ENCODE measurements at regions not wholly inside any gene's neighbourhood (a gene's known extent, or its start where the extent isn't known, plus 50 kb on each side); places are given as distances from the start of the nearest gene placed in this dataset.
"Not testable (repeated sequence)": the region's sequence is repeated elsewhere in the genome, so short reads cannot be mapped to it uniquely, and the experiment has no call there.

GRCh38 chr13:62502588-62502987 is 1086.9 kb upstream of the PCDH20 start:
- DNase-seq = no peak

DNA sequence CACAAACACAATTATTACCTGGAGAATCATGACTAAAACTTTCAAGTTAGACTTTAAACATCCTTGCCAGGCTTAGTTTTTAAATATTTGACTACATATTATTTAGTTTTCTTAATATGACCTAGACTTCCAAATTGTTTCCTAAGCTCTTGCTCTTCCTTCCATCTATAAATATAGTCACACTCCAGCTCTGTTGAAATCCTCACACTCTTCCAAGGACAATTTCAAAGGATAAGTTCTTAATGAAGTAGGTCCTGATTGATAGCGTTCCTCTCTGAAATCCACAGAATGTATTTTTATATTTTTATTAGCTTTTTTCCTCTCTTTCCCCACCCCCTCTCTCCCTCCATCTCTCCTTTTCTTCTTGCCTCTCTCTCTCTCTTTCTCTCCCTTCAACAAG is 1074.1 kb upstream of the PCDH20 start:
- no peak for DNase-seq

DNA sequence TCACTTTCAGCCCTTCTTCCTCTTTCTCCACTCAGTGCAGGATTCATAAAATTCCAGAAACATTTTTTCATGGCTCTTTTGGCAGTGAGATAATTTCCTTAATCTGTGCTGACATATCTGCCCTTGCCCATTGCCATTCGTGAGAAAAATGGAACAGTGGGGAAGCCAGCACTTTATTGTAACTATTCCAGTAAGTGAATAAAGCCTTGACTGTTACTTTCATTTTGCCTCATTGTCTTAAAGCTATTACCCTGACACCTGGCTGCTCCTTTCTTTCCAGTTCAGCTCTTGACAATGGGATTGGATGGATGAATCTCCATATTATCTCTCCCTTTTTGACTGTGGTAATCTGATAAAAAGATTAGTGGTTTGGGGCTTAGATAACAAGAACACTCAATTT is 1068.1 kb upstream of the PCDH20 start:
- DNase-seq = no peak

- no peak for DNase-seq
Observed at GRCh38 chr13:62482351-62482750, 1066.7 kb upstream of the PCDH20 start.

- DNase-seq = no peak
Observed at GRCh38 chr13:62473944-62474237, 1058.2 kb upstream of the PCDH20 start.

DNA sequence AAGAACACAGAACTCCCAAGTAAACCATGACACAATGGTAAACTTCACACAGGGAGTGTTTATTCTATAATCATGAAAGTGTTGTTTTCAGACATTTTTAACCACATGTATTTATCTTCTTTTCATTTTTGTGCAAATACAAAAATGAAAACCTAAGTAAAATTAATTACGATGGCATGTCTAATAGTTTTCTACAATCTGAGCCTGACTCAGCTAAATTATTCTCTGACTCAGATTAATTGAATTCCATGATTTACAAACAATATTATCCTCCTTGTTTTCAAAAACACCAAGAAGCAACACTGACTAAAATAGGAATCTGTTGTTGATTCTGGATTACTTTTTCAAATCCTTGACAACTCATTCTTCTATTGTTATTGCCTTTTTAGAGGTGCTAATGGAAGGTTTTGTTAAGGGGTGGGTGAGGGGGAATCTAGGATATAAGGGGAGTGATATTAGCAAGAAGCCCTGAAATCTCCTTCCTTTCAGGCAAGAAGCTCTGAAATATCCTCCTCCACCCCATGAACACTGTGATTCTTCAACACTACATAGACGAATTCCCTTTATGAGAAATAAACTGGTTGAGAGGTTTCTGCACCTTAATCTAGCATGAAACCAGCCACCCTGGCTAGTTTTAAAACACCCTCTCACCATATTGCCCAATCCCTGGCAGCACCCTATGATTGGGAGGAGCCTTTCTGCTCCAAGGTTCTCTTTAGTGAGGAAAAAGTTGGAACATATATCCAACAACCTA is 1057.7 kb upstream of the PCDH20 start:
- DNase-seq = no peak

DNA sequence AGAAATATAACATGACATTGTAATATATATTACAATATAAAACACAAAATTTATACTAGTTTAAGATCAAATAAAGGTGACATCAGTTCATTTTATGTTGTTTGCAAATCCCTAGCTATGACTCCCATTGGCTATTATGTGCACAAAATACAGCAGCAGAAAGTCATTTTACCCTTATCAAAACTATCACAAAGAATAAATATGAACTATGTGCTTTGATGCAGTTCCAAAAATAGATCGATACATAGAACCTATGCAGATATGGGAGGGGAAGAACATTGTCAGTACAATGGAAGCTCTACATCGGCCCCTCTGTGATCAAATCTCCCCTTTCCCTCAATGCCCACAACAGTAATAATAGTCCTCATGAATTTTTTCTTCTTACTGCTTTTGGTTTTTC is 1038.1 kb upstream of the PCDH20 start:
- no peak for DNase-seq

DNA sequence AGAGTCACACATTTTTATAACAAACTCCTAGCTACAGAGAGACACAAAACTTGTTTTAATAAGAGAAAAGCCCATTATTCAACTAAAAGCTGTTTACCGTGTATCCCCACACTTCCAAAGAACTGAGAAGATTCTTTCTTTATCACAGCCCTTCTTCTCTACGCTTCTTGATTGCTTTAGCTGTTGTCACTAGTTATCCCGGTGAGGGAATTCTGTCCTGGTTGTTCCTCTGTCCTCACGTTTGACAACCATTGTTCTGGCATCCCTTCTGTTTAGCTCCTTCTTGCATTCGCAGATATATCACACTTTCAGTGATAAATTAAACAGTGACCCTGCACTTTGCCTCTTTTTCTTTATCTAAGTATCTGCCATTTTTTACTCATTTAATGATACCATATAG is 1035.1 kb upstream of the PCDH20 start:
- DNase-seq = no peak

- DNase-seq = not testable (repeated sequence)
Observed at GRCh38 chr13:62447771-62448382, 1032.2 kb upstream of the PCDH20 start.

DNA sequence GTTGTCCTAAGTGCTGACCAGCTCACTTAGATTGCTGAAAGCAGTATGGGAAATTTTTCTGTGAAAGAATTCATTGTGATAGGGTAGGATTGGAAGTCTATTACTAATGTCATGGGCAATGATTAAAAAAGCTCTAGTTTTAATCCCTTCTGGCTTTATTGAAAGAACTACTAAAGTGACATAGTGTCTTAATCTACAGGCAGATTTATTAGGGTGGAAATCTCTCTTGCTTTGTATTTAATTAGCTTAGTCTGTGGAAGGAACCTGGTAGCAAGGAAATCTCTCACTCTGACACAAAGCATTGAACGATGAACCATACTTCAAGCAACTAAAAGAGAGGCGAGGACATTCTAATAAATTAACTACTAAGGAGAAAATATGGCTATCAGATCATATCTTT is 1029.2 kb upstream of the PCDH20 start:
- no peak for DNase-seq

- DNase-seq = no peak
Observed at GRCh38 chr13:62434081-62434480, 1018.4 kb upstream of the PCDH20 start.

DNA sequence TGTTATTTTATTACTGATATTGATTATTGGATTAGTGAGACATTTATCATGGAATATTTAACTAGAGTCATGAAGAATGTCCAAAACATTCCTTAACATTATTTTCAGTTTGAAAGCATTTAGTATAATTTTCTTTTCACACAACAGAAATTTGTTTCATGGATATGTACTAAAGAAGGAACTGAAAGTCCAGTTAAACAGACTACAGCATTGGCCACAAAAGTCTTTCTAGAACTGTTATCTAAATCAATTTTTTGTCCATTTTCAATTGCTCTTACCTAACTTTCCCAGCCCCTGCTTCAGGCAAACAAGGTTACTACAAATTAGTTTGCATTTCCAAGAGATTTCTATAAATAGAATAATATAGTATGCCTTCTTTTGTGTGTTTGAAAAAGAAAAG is 1018.0 kb upstream of the PCDH20 start:
- DNase-seq = no peak

DNA sequence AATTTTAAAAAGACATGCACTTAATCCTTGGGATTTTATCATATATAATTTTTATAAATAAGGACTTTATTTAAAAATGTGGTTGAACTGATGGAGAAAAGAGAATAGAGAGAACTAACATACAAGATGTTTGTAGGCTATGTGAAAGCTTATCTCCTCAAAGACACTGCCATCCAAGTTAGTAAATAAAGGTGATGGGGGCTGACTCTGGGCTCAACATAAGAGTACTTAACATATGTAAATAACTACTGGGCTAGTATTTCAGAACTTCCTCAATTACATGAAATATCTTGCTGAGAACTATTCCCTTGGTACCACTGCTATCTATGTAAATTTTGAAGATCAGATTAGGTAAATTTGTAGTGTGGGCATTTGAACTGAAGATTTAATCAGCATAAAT is 1017.3 kb upstream of the PCDH20 start:
- no peak for DNase-seq

GRCh38 chr13:62432295-62432694 is 1016.6 kb upstream of the PCDH20 start:
- no peak for DNase-seq

DNA sequence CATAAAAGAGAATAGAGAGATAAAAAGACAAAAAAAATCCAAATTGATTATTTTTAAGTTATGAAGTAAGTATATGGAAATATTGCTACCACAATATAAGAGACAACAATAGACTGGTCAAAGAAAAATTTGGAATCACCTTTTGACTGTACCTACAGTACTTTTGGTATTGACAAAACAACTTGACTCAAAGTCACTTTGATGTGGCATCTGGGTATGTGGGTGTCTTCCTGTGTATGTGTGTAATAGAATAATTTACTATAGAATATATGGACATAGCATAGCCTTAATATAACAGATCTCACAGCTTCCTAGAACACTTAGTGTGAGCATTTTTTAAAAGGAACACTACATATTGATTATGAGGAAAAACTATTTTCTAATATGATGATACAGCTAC is 1016.2 kb upstream of the PCDH20 start:
- DNase-seq = no peak

- no peak for DNase-seq
Observed at GRCh38 chr13:62418872-62419271, 1003.2 kb upstream of the PCDH20 start.

- no peak for DNase-seq
Observed at GRCh38 chr13:62418376-62418775, 1002.7 kb upstream of the PCDH20 start.

- DNase-seq = no peak
Observed at GRCh38 chr13:62407871-62408270, 992.2 kb upstream of the PCDH20 start.

DNA sequence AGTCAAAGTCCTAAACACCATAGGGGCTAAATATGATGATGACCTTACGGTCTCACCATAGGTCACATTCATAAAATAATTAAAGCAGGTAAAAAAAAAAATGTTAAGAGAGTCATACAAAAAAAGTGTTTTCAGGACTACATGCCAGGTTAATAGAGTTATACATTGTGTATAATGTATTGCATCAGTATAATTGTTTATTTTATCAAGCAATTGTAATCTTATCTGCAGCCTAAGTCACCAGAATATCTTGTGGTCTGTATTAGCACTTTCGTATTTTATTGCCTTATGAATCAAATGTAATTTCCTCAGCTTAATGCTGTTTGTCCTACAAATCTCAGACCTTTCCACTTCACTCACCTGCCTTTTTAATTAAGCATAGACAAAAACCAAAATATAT is 972.9 kb upstream of the PCDH20 start:
- no peak for DNase-seq

DNA sequence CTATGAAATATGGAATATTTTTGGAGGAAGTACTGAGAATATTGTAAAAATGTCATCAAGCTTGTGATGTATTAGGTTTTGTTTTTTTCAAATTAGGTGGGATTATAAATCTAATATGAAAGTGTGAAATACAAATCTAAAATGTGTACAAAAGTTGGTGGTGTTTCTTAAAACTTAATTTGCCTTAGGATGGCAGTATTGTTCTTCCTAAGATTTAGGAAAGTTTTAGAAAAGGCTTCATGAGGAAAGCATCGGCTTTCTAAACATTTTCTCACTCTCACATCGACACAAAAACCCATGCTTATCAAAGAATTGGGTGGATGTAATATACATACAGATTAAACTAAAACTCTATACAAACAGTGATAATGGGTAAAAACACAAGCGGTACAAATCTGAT is 972.0 kb upstream of the PCDH20 start:
- no peak for DNase-seq

DNA sequence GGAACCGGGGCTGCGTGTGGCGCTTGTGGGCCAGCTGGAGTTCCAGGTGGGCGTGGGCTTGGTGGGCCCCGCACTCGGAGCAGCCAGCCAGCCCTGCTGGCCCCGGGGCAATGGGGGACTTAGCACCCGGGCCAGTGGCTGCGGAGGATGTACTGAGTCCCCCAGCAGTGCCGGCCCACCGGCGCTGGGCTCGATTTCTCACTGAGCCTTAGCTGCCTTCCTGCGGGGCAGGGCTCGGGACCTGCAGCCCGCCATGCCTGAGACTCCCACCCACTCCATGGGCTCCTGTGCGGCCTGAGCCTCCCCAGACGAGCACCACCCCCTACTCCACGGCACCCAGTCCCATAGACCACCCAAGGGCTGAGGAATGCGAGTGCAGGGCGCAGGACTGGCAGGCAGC is 963.6 kb upstream of the PCDH20 start:
- DNase-seq = not testable (repeated sequence)

DNA sequence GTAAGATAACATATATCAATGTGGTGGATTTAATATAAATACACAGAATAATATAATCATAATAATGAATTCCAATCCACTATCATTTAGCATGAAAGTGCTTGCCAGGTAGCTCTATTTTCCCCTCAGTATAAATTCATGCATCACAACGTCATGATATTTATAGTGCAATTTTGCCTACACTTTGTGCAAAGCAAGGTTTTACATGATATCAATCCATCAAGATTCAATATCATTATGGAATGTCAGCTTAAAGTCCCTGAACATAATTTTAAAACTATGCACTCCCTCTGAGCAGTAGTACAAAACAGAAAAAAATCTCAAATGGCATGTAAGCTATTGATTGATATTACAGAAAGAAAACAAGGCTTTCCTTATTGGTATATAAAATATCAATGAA is 962.2 kb upstream of the PCDH20 start:
- no peak for DNase-seq

DNA sequence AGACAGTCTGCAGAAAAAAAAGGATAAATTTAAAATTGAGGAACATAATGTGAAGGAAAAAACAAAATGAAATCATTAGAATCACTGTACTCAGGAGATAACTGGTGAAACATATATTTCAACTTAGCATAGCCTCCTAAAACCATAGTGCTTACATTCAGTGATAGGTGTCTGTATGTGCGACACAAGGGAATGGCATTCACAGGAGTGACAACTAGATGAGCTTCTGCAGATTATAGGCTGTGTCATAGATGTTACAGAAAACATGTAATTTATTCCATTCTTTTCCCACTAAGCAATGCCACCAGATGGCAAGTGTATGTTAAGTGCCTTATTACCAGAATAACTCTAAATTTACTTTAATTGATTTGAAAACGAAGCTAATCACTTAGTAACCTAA is 960.0 kb upstream of the PCDH20 start:
- no peak for DNase-seq

DNA sequence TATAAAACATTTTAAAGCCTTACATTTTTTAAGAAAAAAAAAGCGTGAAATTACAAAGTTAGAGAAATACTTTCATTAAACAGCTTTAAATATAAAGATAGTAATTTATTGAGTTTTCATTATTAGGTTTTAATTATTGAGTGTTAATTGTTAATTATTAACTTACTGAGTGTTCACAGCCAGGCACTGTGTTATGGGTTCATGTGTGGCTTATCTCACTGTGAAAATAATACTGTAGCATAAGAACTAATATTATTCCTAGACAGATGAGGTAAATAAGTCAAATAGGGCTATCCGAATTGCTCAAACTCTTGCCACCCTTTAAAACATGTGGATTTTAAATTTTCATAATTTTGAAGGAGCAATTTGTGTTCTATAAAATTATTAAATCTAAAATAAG is 956.1 kb upstream of the PCDH20 start:
- no peak for DNase-seq

- DNase-seq = not testable (repeated sequence)
Observed at GRCh38 chr13:62367971-62368370, 952.3 kb upstream of the PCDH20 start.

Measured in activated CD4-positive, alpha-beta T cell treated with anti-CD3 and anti-CD28 coated beads, Interleukin-2, amount 50 U/mL, for 16 hours (primary cell).